HG02759 (cell line): ENCODE measurements at regions not wholly inside any gene's neighbourhood (a gene's known extent, or its start where the extent isn't known, plus 50 kb on each side); places are given as distances from the start of the nearest gene placed in this dataset.

Source experiments
- ATAC-seq: cut with Tn5 transposase; IDR thresholded peaks from one replicate; pipeline ENCODE4 v1.9.1; 2021; ENCODE audit warnings: mild to moderate bottlenecking, moderate library complexity; ENCODE audit not compliant: unreplicated experiment

DNA sequence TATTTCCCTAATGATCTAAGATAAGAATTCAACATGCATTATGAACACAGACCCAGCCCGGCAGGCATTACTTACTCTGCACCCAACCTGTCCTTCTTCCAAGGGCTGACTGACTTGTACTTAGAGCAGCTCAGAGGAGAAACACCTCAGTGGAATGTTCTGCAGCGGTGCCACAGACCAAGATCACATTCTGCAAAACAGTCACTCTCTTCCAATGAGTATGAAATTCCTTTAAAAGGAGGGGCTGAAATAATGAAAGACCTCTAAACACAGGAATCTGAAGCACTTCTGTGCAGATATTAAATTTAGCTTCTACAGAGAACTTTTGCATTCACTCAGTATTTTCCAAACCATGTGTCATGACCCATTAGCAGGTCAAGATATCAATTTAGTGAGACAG lies 172.9 kb downstream of the ZDHHC21 start:
- ATAC-seq = no peak

DNA sequence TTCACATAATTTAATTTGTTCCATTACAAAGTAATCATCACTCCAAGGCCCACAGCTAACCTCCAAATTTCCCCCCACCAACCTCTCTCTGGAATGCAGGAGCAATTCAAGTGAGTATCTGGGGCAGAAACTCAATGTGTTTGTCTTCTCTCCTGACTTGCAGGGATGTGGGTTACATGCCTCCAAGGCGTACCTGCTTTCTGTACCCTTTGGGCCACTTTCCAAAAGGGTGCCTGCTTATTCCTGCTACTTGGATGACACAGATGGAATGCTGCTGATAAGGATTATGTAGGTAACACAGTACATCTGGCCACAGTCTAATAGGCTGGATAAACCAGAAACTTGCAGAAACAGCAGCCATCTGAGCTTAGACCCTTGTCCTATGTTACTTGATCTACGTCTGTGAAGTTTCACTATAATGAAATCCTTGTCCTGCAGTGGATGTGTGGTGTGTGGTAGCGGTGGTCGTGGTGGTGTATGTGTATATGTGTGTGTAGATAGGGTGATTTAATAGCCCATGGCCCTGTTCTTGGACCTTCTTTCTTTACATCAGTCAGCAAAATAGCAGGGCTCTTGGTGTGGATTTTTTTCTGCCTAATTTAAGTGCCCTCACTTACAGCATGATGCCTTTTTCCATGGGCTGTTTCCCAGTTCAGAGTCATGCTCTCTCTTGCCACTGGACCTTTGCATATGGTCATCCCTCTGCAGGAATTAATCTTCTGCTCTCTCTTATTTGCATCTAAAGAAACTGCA lies 175.9 kb downstream of the ZDHHC21 start:
- ATAC-seq = no peak

DNA sequence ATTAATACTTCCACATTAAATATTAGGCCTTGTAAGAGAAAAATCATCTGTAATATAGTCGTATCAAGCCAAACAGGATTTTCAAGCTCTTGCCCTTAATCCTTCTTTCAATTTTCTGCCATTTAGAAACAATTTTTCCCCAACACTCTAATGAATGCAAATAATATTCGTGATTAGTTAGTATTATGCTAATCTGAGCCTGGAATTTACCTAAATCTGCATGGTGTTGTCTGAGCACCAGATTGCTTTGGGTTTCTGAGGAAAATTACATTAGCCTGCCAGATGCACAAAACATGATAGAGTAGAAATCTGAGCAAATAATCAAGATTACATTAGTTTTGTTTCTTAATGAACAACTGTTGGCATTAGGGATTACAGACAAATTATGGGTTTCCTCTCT lies 176.6 kb downstream of the ZDHHC21 start:
- no peak for ATAC-seq

DNA sequence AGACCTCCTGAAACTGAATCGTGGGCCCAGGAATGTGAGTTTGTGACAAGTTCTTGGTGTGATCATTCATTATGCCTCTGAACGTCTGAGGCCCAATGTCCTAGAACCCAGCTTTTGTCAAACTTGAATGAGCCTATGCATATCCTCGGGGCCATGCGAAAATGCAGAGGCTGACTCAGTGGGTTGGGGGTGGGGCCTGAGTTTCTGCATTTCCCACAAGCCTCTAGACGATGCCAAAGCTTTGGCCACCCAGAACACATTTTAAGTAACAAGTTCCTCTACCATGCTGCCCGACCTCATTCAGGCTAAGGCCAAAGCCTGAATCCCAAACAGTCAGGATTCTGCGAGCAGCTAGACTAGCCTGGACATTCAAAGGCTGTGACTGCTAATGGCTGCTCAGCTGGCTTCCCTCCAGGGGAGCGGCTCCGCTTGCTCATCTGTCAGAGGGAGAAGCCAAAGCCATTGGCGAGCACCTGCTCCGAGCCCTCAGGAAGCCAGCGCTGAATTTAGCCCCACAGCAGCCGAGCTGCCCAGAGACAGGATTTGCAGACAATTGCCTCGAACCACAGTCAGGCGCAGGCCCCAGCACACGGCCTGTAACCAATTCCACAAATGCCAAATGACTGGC lies 177.5 kb downstream of the ZDHHC21 start:
- ATAC-seq = no peak

DNA sequence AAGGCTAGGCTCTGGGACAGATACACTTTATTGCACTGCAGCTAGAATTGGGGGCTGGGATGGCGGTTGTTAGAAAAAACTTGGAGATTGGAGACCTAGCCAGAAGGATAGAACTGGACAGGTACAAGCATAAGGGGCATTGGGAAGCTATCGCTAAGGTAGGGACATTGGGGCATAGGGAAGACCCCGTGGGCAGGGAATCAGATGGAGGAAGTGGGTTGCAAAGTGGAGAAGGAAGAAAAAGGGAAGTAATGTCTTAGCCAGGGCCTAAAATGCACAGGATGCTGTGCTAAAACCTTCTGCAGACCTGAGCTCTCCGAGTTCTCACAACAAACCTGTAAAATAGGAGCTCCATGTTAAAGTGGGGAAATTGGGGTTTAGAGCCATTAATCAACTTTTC lies 178.2 kb downstream of the ZDHHC21 start:
- ATAC-seq = no peak

DNA sequence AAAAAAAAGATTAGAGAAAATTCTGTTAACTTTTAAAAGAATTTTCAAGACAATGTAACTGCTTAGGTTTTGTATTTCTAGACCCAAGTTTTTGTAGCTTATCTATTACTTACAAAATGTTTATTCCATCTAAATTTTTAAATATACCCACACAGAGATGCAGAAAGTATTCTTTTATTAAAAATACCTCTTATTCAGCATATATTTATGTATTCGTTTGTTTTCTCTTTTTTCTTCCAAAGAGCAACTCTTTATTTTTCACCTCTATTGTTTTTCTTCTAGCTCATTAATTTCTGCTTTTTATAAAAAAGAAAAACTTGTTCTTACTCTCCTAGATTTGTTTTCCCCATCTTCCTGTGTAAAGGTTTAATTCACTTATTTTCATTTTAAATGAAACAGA lies 180.3 kb downstream of the ZDHHC21 start:
- ATAC-seq = no peak

DNA sequence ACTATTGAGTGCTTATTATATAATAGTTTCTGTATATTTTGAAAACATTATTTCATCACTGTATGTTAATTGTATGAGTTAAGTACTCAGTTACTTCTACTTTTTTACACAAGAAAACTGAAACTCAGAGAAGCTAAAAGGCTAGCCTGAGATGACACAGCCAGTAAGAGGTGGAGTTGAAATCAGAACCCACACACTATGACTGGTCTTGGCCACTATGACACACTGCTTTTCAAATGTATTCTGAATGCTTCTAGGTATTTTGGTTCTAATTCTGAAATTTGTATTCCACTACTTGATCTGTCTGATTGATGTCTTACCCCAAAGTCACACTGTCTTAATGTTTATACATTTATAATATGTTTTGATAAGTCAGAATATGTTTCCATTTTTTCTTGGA lies 181.8 kb downstream of the ZDHHC21 start:
- peak; percentile 61 for ATAC-seq

DNA sequence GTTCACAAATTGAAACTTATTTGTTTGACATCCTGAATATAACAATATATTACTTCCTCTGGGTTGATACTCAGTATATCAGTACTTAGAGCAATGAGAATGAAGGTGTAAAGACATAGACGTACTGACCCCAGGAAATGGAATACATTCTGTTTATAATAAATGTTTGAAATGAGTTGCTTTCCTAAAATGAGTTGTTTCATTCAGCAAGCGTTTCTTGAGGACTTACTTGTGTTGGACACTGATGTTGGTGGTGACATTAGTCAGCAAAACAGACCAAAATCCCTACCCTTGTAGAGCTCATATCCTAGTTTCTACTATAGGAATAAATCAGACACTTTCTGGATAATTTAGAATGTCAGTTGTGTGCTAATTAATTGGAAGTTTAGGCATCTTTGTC lies 184.3 kb downstream of the ZDHHC21 start:
- ATAC-seq = no peak

DNA sequence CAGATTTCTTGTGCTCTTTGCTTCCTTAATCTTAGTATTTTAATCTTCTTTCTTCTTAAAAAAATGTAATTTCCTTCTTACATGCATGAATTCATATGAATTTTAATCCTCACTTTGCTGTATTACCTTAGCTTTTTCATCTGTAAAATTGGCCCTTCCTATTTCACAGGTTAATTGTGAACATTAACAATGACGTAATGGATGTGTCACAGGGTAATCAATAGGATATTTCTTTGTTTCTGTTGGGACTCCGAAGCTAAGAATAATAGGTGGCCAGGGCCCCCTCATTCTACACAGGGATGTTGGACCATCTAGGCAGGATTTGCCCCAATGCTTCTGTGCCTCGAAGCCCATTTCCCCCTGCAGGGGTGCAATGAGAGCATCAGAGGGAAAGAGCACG lies 187.4 kb upstream of the NFIB start:
- ATAC-seq = no peak

DNA sequence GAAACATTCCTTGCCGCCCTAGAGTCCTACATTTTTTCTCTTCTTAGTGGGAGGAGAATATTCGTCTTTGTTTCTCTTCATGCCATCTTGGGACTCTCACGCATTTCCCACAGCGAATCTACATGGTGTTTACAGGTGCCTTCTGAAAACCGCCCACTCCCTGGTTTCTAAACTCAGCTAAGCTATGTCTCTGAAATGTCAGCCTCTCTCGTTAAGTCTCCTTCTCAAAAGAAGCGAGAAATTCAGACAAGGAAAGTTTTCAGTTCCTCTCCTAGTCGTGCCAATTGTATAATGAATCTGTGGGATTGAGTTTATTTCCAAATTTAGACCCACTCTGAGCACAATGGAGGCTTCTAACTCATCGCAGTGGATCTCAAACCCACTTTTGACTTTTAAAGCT lies 186.8 kb upstream of the NFIB start:
- no peak for ATAC-seq

DNA sequence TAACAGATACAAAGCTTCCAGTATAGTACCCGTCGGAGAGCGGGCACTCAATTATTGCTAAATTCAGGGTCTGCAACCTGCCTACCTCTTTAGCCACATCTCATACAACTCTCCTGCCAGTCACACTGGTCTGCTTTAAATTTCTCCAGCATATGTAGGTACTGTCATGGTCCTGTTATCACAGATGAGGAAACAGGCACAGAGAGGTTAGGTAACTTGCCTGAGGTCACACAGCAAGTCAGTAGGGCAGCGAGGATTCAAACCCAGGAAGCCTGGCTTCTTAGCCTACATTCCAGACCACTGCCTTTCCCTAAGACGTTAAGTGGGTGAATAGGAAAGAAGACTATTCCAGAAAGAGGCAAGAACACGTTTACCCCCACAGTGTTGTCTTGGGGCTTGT lies 186.0 kb upstream of the NFIB start:
- no peak for ATAC-seq

DNA sequence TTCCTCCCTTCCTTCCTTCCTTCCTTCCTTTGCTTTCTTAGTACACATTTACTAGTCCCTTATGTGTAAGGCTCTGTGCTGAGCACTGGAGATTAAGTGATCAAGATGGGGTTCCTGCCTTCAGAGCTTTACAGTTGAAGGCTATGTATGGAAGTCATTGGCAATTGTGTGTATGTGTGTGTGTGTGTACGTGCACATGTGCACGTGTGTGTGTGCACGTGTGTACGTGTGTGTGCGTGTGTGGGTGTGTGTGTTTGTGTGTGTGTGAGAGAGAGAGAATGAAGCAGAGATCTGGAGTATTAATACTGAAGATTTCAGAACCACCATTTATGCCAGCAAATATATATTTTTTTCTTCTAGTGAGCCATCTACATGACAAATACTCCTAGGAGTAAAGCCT lies 184.9 kb upstream of the NFIB start:
- no peak for ATAC-seq

DNA sequence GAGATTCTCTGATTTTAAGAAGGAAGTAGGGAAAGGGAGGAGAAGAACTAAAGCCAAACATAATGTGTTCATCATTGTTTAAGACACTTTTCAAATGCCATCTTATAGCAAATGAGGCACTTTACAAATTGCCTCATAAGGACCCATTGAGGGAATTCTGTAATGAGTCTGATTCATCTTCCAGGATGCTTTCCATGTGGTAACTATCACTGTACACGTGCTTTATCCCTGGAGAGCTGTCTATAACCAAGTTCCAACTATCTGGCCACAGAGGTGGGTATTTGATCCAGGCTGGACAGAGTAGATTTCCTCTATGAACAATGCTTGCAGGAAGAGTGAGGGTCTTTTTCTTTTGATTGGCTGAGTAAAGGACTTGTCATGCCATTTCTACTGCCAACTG lies 183.5 kb upstream of the NFIB start:
- no peak for ATAC-seq

DNA sequence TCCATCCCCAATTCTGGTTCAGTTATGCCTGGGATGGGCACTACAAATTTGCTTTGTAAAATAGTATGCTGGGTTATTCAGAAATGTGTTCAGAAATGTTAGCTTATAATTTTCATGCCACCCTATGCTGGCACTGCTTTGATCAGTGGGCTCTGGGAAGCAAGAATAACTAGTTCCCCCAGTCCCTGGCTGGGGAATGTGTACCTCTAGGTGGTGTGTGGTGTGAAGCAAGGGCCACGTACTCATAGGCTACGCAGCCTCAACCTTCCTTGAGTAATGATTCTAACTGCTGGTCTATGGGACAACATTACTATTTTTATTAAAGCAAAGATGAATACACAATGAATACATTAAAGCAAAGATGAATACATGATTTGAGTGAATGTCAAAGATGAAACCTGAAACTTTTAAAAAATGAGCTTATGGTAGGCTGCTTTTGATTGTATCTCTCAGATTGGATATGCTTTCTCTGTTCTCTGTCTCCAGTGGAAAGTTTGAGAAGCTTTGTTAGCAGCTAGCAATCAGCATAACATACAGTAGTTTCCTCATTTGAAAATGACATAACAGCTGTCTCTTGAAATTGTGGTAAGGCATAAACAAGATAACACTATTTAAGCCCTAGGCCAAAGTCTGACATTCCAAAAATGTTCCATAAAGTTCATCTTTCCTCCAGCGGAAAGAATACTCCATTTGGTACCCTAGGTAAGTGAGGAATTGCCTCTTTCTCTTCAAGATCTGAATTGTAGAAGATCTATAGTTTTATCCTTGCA lies 174.7 kb upstream of the NFIB start:
- no peak for ATAC-seq

DNA sequence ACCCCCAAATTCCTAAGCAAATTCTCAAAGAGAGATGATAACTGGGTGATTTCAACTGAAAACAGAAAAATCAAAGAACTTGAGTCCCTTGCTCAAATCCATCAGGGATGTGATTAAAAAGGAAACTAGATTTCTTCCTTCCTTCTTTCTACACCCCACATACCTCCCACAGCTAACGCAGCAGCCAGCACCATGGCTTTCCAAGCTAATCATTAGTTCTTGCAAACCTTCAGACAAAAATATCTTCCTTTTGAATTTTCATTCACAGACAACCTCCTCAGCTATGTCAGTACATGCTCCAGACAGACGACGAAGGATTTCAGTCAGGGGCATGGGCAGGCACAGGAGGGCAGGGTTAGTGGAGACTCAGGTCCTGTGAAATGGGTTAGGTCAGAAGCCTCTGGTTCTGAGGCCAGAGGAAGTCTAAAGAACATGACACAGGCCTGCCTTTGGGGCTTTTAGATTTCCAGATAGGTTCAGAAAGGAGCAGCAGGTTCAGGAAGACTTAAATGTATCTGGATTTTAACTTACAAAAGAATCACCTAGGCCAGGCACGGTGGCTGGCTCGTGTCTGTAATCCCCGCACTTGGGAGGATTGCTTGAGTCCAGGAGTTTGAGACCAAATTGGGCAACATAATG lies 173.7 kb upstream of the NFIB start:
- ATAC-seq = no peak

DNA sequence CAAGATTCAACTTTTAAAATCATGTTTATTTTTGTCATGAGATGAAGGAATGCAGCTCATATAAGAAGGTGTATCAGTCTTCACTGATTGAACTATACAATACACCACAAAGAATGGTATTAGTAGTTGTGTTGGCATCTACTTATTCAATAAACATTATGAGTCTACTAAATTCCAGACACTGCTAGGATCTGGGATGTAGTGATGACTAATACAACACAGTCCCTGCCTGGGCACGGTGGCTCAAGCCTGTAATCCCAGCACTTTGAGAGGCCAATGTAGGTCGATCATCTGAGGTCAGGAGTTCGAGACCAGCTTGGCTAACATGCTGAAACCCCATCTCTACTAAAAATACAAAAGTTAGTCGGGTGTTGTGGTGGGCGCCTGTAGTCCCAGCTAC lies 171.4 kb upstream of the NFIB start:
- ATAC-seq = no peak

DNA sequence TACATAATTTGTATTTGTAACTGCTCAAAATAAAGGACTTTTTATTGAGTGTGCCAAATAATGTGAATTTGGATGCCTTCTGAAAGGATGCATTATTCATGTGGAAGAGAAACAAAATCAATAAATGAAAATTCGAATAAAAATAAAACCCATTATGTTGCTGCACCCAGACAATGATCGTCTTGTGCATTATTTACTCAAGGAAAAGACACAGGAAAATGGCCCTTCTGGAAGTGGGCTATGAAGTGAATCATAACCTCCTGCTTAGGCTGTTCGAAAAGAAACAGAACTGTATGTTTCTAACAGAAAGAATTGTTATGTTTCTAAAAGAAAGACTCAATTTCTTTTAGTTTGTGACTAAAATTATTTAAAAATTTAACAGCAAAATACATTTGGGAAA lies 168.9 kb upstream of the NFIB start:
- no peak for ATAC-seq

DNA sequence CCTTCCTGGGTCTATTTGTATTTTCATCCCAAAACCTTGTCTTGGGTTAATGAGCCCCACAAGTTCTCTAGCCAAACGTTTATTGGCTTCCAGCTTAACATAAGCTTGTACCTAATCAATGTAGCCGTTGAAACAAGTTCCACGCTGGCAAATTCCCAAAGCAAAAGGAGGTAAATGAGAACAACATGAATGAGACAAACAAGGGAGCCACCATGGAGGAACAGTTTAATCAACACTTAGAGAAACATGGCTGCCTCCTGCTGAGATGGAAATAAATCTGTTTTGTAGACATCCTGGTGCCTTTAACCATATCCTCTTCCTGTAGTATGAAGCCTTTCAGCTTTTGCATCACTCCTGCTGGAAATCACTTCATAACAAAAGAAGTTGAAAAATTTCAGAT lies 166.6 kb upstream of the NFIB start:
- no peak for ATAC-seq

DNA sequence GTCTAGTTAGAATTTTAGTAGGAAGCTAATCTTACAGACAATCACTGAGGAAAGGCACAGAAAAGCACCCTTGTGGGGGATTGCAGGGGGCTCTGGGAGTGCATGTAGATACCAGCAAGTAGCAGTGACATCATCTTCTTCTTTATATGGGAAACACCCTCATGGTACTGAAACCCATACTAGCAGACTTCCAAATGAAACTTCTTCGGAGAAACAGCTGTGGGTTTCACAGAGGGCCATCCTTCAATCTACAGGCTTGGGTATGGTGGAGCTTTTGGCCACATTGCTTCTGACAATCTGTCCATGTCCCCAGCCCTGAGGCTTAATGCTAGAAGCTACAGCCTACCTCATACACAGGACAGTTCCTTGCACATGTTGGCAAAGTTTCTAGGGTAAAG lies 165.2 kb upstream of the NFIB start:
- ATAC-seq = no peak

DNA sequence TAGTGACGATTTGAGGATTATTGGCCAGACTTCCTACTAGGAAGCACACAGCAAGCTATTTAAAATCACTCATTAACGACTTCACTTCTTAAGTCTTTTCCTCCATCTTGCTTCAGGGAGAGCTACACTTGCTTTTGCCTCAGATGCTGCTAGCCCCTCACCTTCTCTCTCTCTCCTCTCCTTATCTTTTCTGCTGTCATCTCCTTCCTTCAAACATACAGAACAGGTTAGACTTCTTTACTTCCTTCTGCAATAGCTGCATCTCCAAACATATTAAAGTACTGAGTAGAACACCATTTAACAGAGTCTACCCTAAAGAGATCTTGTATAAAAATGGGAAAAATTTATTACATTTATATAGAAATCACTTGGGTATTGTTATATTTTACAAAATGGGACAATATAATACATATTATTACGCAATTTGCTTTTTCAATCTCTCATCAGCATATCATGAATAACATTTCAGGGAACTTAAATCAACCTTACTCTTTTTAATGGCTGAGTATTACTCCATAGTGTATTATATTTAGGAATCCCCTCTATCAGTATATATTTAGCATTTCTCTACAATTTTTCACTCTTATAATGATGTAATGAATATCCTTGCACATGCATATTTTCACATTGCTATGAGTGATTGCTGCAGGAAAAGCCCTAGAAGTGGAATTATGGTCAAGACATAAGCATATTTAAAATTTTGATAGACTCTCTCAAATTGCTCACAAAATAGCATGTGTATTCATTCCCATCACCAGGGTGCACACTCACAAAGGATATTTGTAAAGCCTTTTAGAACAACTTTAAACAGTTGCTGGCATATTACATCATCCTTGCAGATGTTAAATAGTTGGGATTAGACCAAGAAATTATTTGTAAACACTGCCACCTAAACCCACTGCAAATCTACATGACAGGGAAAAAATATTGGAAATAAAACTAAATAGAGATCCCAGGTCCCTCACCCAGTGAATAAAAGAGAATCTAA lies 164.5 kb upstream of the NFIB start:
- no peak for ATAC-seq

DNA sequence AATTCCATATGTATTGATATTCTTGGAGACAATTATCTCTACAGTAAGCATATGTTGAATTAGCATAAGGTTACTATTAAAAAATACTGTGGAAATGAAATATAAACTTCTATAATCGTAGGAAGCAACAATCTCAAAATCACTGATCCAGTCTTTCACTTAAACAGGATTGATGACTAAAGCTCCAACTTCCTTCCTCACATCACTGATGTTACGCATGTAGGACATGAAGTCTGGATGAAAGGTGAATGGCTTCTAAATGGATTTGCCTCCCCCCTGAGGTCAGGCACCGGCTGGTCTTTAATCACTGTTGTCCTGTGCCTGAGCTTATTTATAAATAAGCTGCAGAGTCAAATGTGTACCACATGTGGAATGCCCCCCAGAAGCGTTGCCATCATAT lies 157.1 kb upstream of the NFIB start:
- ATAC-seq = no peak
